ENCODE measurements at regions not wholly inside any gene's neighbourhood (a gene's known extent, or its start where the extent isn't known, plus 50 kb on each side); places are given as distances from the start of the nearest gene placed in this dataset.

GRCh38 chr11:127624306-127624856 is 623.8 kb upstream of the KIRREL3 start:
- no peak for DNase-seq

GRCh38 chr11:127622686-127623085 is 622.1 kb upstream of the KIRREL3 start:
- no peak for DNase-seq

- no peak for DNase-seq
These were observed 620.1 kb upstream of the KIRREL3 start for GRCh38 chr11:127620671-127621070.

- DNase-seq, result no peak
These were observed 619.4 kb upstream of the KIRREL3 start for GRCh38 chr11:127619946-127620345.

GRCh38 chr11:127618721-127619120 is 618.2 kb upstream of the KIRREL3 start:
- DNase-seq, result no peak

GRCh38 chr11:127616158-127616557 is 615.6 kb upstream of the KIRREL3 start:
- no peak for DNase-seq

GRCh38 chr11:127612607-127613006 is 612.0 kb upstream of the KIRREL3 start:
- no peak for DNase-seq

- DNase-seq, result no peak
These were observed 608.6 kb upstream of the KIRREL3 start for GRCh38 chr11:127609025-127609773.

- DNase-seq, result no peak
These were observed 607.0 kb upstream of the KIRREL3 start for GRCh38 chr11:127607487-127608085.

- DNase-seq, result no peak
These were observed 601.0 kb upstream of the KIRREL3 start for GRCh38 chr11:127601578-127601977.

GRCh38 chr11:127600674-127601073 is 600.1 kb upstream of the KIRREL3 start:
- DNase-seq, result no peak

- no peak for DNase-seq
These were observed 597.9 kb upstream of the KIRREL3 start for GRCh38 chr11:127598476-127598875.

- DNase-seq, result no peak
These were observed 595.9 kb upstream of the KIRREL3 start for GRCh38 chr11:127596433-127596832.

- no peak for DNase-seq
These were observed 591.8 kb upstream of the KIRREL3 start for GRCh38 chr11:127592371-127592770.

GRCh38 chr11:127590314-127590713 is 589.7 kb upstream of the KIRREL3 start:
- no peak for DNase-seq

- no peak for DNase-seq
These were observed 587.9 kb upstream of the KIRREL3 start for GRCh38 chr11:127588431-127588830.

GRCh38 chr11:127587511-127587910 is 586.9 kb upstream of the KIRREL3 start:
- DNase-seq, result no peak

GRCh38 chr11:127576210-127576609 is 575.6 kb upstream of the KIRREL3 start:
- DNase-seq, result no peak

GRCh38 chr11:127574478-127574877 is 573.9 kb upstream of the KIRREL3 start:
- DNase-seq, result no peak

GRCh38 chr11:127568891-127569290 is 568.3 kb upstream of the KIRREL3 start:
- DNase-seq, result no peak

GRCh38 chr11:127567237-127567932 is 566.8 kb upstream of the KIRREL3 start:
- no peak for DNase-seq

GRCh38 chr11:127564810-127565209 is 564.2 kb upstream of the KIRREL3 start:
- no peak for DNase-seq

- no peak for DNase-seq
These were observed 559.4 kb upstream of the KIRREL3 start for GRCh38 chr11:127559978-127560377.

GRCh38 chr11:127552446-127552845 is 551.9 kb upstream of the KIRREL3 start:
- no peak for DNase-seq

All from KG1 (cell line).